ENCODE measurements at regions not wholly inside any gene's neighbourhood (a gene's known extent, or its start where the extent isn't known, plus 50 kb on each side); places are given as distances from the start of the nearest gene placed in this dataset.

- no peak for DNase-seq
- no peaks in the 10 kb centered on the region for H3K9me3 Mint-ChIP-seq
- intact Hi-C loops (cut with micrococcal nuclease) = no loop called here
- no peaks in the 10 kb centered on the region for H3K4me1 Mint-ChIP-seq (ENCODE audit: low read depth)
- ChIA-PET POLR2A (interaction anchor here (0.6 kb wide), 1 partner anchor 14 kb away, joined by 3 read pairs; no protein-coding TSS in a partner anchor), CTCF (no interaction called here)
- H3K27me3 Mint-ChIP-seq = peaks cover 2% of the 10 kb centered on the region
- no peak overlapping the region for H3K4me3 Mint-ChIP-seq
- ATAC-seq = no peak
- no peaks in the 10 kb centered on the region for H3K36me3 Mint-ChIP-seq (ENCODE audit: low read depth)
- TF ChIP-seq CTCF (IDR thresholded peaks at IDR 0.05) = no peak
- no peak overlapping the region for H3K27ac Mint-ChIP-seq
Observed at GRCh38 chr7:25779002-25779546, 372.9 kb upstream of the NFE2L3 start.

GRCh38 chr7:25780904-25781303 lies 371.1 kb upstream of the NFE2L3 start:
- Mint-ChIP-seq H3K27me3 (peaks cover 3% of the 10 kb centered on the region), H3K36me3 (ENCODE audit: low read depth) (no peaks in the 10 kb centered on the region), H3K9me3 (no peaks in the 10 kb centered on the region), H3K4me1 (ENCODE audit: low read depth) (no peaks in the 10 kb centered on the region), H3K4me3 (no peak overlapping the region), H3K27ac (no peak overlapping the region)
- ChIA-PET POLR2A (no interaction called here), CTCF (interaction anchor here (1.2 kb wide), 1 partner anchor 62 kb away, joined by 3 read pairs; no protein-coding TSS in a partner anchor)
- intact Hi-C loops (cut with micrococcal nuclease) = no loop called here
- DNase-seq (no peak), ATAC-seq (no peak)
- no peak for TF ChIP-seq CTCF (IDR thresholded peaks at IDR 0.05)

- Mint-ChIP-seq H3K27me3 (peaks cover 3% of the 10 kb centered on the region), H3K36me3 (ENCODE audit: low read depth) (no peaks in the 10 kb centered on the region), H3K9me3 (no peaks in the 10 kb centered on the region), H3K4me1 (ENCODE audit: low read depth) (no peaks in the 10 kb centered on the region), H3K27ac (no peak overlapping the region), H3K4me3 (no peak overlapping the region)
- no peak for TF ChIP-seq CTCF (IDR thresholded peaks at IDR 0.05)
- POLR2A ChIA-PET = no interaction called here
- CTCF ChIA-PET = interaction anchor here (1.2 kb wide), 1 partner anchor 61 kb away, joined by 3 read pairs; no protein-coding TSS in a partner anchor
- DNase-seq (no peak), ATAC-seq (no peak)
- intact Hi-C loops (cut with micrococcal nuclease) = no loop called here
Observed at GRCh38 chr7:25781704-25782103, 370.3 kb upstream of the NFE2L3 start.

GRCh38 chr7:25786936-25787335 lies 365.1 kb upstream of the NFE2L3 start:
- Mint-ChIP-seq H3K36me3 (ENCODE audit: low read depth) (no peaks in the 10 kb centered on the region), H3K4me1 (ENCODE audit: low read depth) (no peaks in the 10 kb centered on the region), H3K4me3 (no peak overlapping the region), H3K27me3 (peaks cover 5% of the 10 kb centered on the region), H3K27ac (no peak overlapping the region), H3K9me3 (no peaks in the 10 kb centered on the region)
- ChIA-PET POLR2A (no interaction called here), CTCF (interaction anchor here (0.9 kb wide), 2 partner anchors 10 to 34 kb away, joined by 3 read pairs; no protein-coding TSS in a partner anchor)
- ATAC-seq (no peak), DNase-seq (no peak)
- intact Hi-C loops (cut with micrococcal nuclease) = no loop called here
- TF ChIP-seq CTCF (IDR thresholded peaks at IDR 0.05) = no peak

GRCh38 chr7:25787336-25787735 lies 364.7 kb upstream of the NFE2L3 start:
- Mint-ChIP-seq H3K4me1 (ENCODE audit: low read depth) (no peaks in the 10 kb centered on the region), H3K27me3 (peaks cover 5% of the 10 kb centered on the region), H3K27ac (no peak overlapping the region), H3K4me3 (no peak overlapping the region), H3K9me3 (no peaks in the 10 kb centered on the region), H3K36me3 (ENCODE audit: low read depth) (no peaks in the 10 kb centered on the region)
- CTCF ChIA-PET = interaction anchor here (0.9 kb wide), 2 partner anchors 11 to 34 kb away, joined by 3 read pairs; no protein-coding TSS in a partner anchor
- TF ChIP-seq CTCF (IDR thresholded peaks at IDR 0.05) = no peak
- intact Hi-C loops (cut with micrococcal nuclease) = no loop called here
- DNase-seq (no peak), ATAC-seq (no peak)
- POLR2A ChIA-PET = no interaction called here

Data from activated CD8-positive, alpha-beta T cell treated with anti-CD3 and anti-CD28 coated beads for 36 hours (primary cell).